GM12865 (cell line): ENCODE measurements at regions not wholly inside any gene's neighbourhood (a gene's known extent, or its start where the extent isn't known, plus 50 kb on each side); places are given as distances from the start of the nearest gene placed in this dataset.

Experiments
- DNase-seq: peaks from one replicate; pipeline ENCODE4 v3.0.0; 2010; ENCODE audit warnings: low read depth
- H3K4me3 ChIP-seq: 2 replicates; pipeline ENCODE4 v1.5.1; 2011; ENCODE audit warnings: mild to moderate bottlenecking, low read depth, low read length, control low read depth
- TF ChIP-seq, protein P1 (sequence below): IDR thresholded peaks from 2 replicates; pipeline ENCODE4 v1.5.1; 2011; ENCODE audit warnings: low read length, control low read depth, low read depth, inconsistent platforms; ENCODE audit not compliant: insufficient read depth; ENCODE audit errors: missing control alignments

DNA sequence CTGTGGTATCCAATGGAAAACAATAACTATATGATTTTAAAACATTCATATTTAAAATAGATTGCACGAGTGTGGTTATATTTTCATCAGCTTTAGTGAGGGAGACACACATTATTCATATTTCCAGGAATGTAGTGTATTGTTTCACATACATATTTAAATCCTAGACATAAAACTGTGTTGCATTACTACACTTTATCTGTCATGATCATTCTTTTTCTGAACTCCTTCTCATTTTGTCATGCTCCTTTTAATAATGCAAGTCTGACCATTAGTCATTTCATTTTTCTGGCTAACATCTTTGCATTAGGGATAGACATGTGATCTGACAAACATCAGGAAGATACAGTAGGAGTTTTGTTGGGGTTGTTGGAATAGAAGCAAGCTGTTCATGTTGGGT, 1382.7 kb downstream of the PCDH7 start:
- H3K4me3 ChIP-seq, result no peak overlapping the region
- DNase-seq, result no peak
- TF ChIP-seq, protein P1, sequence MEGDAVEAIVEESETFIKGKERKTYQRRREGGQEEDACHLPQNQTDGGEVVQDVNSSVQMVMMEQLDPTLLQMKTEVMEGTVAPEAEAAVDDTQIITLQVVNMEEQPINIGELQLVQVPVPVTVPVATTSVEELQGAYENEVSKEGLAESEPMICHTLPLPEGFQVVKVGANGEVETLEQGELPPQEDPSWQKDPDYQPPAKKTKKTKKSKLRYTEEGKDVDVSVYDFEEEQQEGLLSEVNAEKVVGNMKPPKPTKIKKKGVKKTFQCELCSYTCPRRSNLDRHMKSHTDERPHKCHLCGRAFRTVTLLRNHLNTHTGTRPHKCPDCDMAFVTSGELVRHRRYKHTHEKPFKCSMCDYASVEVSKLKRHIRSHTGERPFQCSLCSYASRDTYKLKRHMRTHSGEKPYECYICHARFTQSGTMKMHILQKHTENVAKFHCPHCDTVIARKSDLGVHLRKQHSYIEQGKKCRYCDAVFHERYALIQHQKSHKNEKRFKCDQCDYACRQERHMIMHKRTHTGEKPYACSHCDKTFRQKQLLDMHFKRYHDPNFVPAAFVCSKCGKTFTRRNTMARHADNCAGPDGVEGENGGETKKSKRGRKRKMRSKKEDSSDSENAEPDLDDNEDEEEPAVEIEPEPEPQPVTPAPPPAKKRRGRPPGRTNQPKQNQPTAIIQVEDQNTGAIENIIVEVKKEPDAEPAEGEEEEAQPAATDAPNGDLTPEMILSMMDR, result no peak

DNA sequence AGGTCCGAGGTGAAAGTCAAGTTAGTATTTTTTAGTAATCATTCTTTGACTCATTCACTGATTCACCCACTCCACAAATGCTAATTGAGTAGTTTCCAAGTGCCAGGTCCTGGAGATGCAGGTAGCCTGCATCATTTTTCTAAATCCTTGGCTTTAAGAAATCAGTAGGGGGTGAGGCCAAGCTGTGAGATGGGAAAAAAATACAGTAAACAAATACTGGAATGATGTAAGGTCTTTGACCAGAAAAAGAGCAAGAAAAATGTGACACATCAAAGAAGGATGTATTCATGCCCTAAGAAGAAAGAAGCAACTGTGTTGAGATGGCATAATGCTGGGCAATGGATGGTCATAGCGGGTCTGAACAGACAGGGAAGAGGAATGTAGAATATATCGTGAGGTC, 1386.6 kb downstream of the PCDH7 start:
- TF ChIP-seq, protein P1, result no peak
- no peak overlapping the region for H3K4me3 ChIP-seq
- DNase-seq, result no peak

DNA sequence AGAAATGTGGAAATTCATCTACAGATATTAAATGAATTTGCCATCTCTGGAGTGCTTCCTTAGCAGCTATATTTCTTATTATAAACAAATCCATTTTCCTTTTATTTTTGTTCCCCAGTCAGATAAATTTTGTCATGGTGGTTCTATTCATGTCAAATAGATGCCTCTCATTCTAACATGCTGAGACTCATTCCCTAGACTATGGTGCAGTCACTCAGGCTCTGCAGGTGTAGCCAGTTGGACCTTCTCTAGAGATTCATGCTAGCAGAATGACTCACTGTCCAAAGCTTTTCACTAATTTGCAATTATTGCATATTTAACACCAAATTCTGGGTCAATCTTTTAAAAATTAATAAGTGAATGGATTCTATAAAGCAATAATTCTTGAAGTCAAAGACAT, 1392.7 kb downstream of the PCDH7 start:
- TF ChIP-seq, protein P1, result no peak
- no peak overlapping the region for H3K4me3 ChIP-seq
- no peak for DNase-seq

DNA sequence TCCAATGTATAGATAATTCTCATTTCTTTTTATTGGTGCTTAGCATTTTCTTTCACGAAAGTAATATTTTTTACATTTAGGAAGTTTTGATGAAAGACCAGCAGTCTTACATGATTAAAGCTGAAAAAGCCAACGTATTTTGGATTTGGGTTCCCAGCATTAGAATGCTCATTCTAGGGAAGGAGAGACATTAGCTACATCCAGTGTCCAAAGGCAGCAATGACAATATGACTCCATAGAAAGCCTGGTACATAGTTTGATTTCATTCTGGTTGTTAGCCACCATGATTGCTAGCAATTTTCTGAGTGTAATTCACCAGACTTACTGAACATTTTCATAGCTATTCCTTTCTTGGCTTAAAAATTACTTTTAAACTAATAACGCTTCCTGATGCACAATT, 1397.5 kb downstream of the PCDH7 start:
- H3K4me3 ChIP-seq, result no peak overlapping the region
- TF ChIP-seq, protein P1, result no peak
- no peak for DNase-seq

DNA sequence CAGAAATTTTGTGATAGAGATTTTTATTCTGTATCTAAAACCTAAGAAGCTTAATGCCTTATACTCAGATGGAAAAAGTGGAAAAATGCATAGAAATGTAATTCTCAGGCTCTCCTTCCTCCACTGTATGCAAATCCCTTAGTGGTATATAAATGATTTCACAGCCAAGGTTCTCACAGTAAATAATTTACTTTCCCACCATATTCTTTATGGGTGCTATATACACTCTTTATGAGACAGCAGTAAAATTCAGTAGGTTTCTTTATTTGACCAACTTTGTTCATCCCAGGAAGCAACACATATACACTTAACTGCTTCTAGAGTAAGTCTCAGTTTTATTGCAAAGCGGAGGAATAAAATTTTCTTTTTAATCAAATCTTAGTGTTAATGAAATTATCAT, 1399.7 kb downstream of the PCDH7 start:
- no peak for DNase-seq

DNA sequence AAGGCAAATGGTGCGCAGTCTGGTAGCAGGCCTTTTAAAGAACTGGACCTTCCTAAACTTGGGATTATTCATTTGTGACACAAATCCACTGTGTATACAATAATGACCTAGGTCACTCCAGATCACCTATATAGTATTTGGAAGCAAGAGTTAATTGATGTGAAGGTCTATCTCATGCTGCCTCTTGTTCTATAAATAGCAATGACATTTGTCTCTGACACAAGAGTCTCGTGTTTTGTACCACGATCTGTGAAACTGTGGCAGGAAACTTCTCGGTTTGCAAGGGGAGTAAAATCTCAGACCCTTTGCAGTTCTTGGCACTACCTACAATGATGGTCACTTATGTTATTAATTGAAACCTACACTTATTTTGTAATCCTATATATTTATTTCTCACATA, 1408.4 kb downstream of the PCDH7 start:
- H3K4me3 ChIP-seq, result no peak overlapping the region
- TF ChIP-seq, protein P1, result no peak
- DNase-seq, result no peak

More for the DNA sequence above, 1399.7 kb downstream of the PCDH7 start:
- no peak overlapping the region for H3K4me3 ChIP-seq
- TF ChIP-seq, protein P1, result no peak

DNA sequence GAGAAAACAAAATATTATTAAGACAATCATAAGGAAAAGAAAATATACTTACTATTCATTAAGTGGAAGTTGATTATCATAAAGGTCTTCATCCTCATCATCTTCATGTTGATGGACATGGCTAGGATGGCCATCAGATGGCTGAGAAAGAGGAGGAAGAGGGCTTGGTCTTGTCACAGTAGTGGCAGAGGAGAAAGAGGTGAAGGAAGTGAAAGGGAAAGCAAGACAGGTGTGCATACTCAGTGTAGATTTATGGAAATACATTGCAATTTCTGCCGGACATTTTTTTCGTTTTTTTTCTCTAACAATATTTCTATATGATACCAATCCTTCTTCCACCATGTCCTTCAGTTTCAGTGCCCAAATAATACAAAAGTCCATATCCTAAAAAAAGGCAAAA, 1409.8 kb downstream of the PCDH7 start:
- H3K4me3 ChIP-seq, result no peak overlapping the region
- no peak for DNase-seq
- TF ChIP-seq, protein P1, result no peak
